HepG2 (cell line): ENCODE measurements at regions not wholly inside any gene's neighbourhood (a gene's known extent, or its start where the extent isn't known, plus 50 kb on each side); places are given as distances from the start of the nearest gene placed in this dataset.

Experiments
- ARID2 ChIP-seq: sonication (generic); formaldehyde crosslinking; IDR thresholded peaks from 2 replicates; pipeline ENCODE4 v1.8.1; 2022; ENCODE audit warnings: mild to moderate bottlenecking, missing genetic modification reagents, borderline replicate concordance
- DNMT1 ChIP-seq: sonication (generic); formaldehyde crosslinking; IDR thresholded peaks from 2 replicates; pipeline ENCODE4 v1.5.1; 2020; ENCODE audit warnings: mild to moderate bottlenecking, missing genetic modification reagents
- GFI1 ChIP-seq: sonication (generic); formaldehyde crosslinking; IDR thresholded peaks from 2 replicates; pipeline ENCODE4 v1.5.0; 2020; ENCODE audit warnings: missing genetic modification reagents, mild to moderate bottlenecking, borderline replicate concordance
- MIER2 ChIP-seq: IDR thresholded peaks from 2 replicates; pipeline ENCODE4 v1.6.1; 2016; ENCODE audit warnings: missing biosample characterization, missing genetic modification reagents
- NR2F6 ChIP-seq, 2 experiments: IDR thresholded peaks; 2 replicates each; pipeline ENCODE4 v1.6.1; 2016; ENCODE audit warnings: antibody characterized with exemption in 1 of 2, mild to moderate bottlenecking in 1 of 2
- RFX5 ChIP-seq: IDR thresholded peaks from 2 replicates; pipeline ENCODE4 v1.6.1; 2011; ENCODE audit warnings: low read depth, low read length, improper control_type of control experiment
- RXRB ChIP-seq: IDR thresholded peaks from 2 replicates; pipeline ENCODE4 v1.6.1; 2016; ENCODE audit warnings: borderline replicate concordance, missing genetic modification reagents, missing compliant biosample characterization
- SOX5 ChIP-seq: IDR thresholded peaks from 2 replicates; pipeline ENCODE4 v1.6.1; 2016; ENCODE audit warnings: borderline replicate concordance
- SYNCRIP ChIP-seq: fragments of 200-400 bp; formaldehyde crosslinking; IDR thresholded peaks from 2 replicates; pipeline ENCODE4 v1.6.1; 2018; ENCODE audit warnings: mild to moderate bottlenecking, low read depth, low read length; ENCODE audit not compliant: insufficient read depth
- XRCC5 ChIP-seq: fragments of 200-400 bp; formaldehyde crosslinking; optimal IDR thresholded peaks from 2 replicates; pipeline ENCODE3; 2017; ENCODE audit warnings: mild to moderate bottlenecking, low read length
- ZNF138 ChIP-seq: sonication (generic); formaldehyde crosslinking; IDR thresholded peaks from 2 replicates; pipeline ENCODE4 v1.5.0; 2020; ENCODE audit warnings: mild to moderate bottlenecking, low read depth, missing genetic modification reagents
- ZNF331 ChIP-seq: sonication (generic); formaldehyde crosslinking; IDR thresholded peaks from 2 replicates; pipeline ENCODE4 v1.4.0; 2020; ENCODE audit warnings: missing genetic modification reagents
- ZNF33B ChIP-seq: sonication (generic); formaldehyde crosslinking; IDR thresholded peaks from 2 replicates; pipeline ENCODE4 v1.5.1; 2020; ENCODE audit warnings: mild to moderate bottlenecking, missing genetic modification reagents
- ZNF644 ChIP-seq: IDR thresholded peaks from 2 replicates; pipeline ENCODE4 v1.6.1; 2016; ENCODE audit warnings: low read depth
- TF ChIP-seq, protein P1 (sequence below): sonication (generic); formaldehyde crosslinking; IDR thresholded peaks from 2 replicates; pipeline ENCODE4 v1.8.0; 2022; ENCODE audit warnings: missing genetic modification reagents, mild to moderate bottlenecking, inconsistent platforms, borderline replicate concordance
- TF ChIP-seq, protein P2 (sequence below): sonication (generic); formaldehyde crosslinking; IDR thresholded peaks from 2 replicates; pipeline ENCODE4 v1.9.0; 2021; ENCODE audit warnings: missing genetic modification reagents, borderline replicate concordance
- TF ChIP-seq, protein P3 (sequence below): sonication (generic); formaldehyde crosslinking; IDR thresholded peaks from 2 replicates; pipeline ENCODE4; 2020; ENCODE audit warnings: missing genetic modification reagents, mild to moderate bottlenecking, borderline replicate concordance
- TF ChIP-seq, protein P4 (sequence below): sonication (generic); formaldehyde crosslinking; IDR thresholded peaks from 2 replicates; pipeline ENCODE4 v1.4.0; 2020; ENCODE audit warnings: missing genetic modification reagents, borderline replicate concordance

DNA sequence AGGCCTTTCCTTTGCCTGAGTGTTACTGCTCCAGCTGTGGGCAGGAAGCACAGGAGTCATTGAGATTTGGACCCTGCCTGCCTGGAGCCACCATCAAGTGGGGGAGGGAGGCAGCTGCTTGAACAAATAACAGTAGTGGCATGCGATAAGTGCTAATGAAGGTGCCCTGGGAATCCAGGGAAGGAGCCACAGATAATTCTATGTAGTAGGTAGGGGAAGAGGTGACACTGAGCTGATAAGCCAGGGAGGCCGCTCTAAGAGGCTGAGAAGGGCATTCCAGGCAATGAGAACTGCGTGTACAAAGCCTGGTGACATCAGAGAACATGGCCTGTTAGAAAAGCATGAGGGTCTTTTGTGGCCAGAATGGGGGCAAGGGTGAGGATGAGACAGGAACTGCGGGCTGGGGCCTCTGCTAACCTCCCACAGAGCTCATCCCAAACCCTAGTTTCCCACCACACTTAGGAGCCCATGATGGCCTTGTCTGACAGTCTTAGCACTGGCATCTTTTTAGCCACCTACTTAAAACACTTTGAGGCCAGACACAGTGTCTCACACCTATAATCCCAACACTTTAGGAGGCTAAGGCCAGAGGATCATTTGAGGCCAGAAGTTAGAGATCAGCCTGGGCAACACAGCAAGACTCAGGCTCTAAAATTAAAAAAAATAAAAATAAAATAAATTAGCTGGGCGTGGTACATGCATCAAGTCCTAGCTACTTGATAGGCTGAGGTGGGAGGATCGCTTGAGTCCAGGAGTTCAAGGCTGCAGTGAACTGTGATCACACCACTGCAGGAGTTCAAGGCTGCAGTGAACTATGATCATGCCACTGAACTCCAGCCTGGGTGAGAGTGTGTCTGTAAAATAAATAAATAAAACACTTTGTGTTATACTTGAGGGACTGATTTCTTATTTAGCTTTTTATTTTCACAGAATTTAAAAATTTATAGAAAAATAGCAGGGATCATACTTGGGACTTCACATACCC is 58.9 kb downstream of the TET3 start (continued):
- TF ChIP-seq RXRB (peak; percentile 74), ZNF331 (0 out of 2 replicates have a peak, but pooled peaks have one; percentile 50), DNMT1 (CRISPR knock-in tag) (no peak), ZNF33B (CRISPR knock-in tag) (no peak), SYNCRIP (no peak), NR2F6 (IDR thresholded peaks at IDR 0.05) (no peak), NR2F6 (CRISPR knock-in tag; IDR thresholded peaks at IDR 0.05) (peak; percentile 48; the same call in 1 of the 2 replicates), GFI1 (CRISPR knock-in tag) (0 out of 2 replicates have a peak, but pooled peaks have one; percentile 32), ZNF138 (CRISPR knock-in tag) (no peak), MIER2 (CRISPR knock-in tag) (0 out of 2 replicates have a peak, but pooled peaks have one; percentile 20), XRCC5 (peak; percentile 35), ZNF644 (CRISPR knock-in tag) (peak; percentile 71; the same call in 1 of the 2 replicates), RFX5 (no peak), SOX5 (CRISPR knock-in tag) (no peak), ARID2 (CRISPR knock-in tag) (no peak)
- TF ChIP-seq, protein P1, sequence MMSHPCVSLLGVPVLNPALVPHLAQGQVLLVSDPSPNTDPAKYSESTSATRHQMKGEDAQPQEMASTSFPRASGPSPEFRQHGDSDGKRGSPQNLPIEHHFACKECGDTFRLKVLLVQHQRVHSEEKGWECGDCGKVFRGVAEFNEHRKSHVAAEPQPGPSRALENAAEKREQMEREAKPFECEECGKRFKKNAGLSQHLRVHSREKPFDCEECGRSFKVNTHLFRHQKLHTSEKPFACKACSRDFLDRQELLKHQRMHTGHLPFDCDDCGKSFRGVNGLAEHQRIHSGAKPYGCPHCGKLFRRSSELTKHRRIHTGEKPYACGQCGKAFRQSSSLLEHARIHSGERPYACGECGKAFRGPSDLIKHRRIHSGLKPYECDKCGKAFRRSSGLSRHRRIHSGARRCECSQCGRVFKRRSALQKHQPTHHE (CRISPR knock-in tag), result no peak
- TF ChIP-seq, protein P2, sequence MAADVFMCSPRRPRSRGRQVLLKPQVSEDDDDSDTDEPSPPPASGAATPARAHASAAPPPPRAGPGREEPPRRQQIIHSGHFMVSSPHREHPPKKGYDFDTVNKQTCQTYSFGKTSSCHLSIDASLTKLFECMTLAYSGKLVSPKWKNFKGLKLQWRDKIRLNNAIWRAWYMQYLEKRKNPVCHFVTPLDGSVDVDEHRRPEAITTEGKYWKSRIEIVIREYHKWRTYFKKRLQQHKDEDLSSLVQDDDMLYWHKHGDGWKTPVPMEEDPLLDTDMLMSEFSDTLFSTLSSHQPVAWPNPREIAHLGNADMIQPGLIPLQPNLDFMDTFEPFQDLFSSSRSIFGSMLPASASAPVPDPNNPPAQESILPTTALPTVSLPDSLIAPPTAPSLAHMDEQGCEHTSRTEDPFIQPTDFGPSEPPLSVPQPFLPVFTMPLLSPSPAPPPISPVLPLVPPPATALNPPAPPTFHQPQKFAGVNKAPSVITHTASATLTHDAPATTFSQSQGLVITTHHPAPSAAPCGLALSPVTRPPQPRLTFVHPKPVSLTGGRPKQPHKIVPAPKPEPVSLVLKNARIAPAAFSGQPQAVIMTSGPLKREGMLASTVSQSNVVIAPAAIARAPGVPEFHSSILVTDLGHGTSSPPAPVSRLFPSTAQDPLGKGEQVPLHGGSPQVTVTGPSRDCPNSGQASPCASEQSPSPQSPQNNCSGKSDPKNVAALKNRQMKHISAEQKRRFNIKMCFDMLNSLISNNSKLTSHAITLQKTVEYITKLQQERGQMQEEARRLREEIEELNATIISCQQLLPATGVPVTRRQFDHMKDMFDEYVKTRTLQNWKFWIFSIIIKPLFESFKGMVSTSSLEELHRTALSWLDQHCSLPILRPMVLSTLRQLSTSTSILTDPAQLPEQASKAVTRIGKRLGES, result no peak
- TF ChIP-seq, protein P3, sequence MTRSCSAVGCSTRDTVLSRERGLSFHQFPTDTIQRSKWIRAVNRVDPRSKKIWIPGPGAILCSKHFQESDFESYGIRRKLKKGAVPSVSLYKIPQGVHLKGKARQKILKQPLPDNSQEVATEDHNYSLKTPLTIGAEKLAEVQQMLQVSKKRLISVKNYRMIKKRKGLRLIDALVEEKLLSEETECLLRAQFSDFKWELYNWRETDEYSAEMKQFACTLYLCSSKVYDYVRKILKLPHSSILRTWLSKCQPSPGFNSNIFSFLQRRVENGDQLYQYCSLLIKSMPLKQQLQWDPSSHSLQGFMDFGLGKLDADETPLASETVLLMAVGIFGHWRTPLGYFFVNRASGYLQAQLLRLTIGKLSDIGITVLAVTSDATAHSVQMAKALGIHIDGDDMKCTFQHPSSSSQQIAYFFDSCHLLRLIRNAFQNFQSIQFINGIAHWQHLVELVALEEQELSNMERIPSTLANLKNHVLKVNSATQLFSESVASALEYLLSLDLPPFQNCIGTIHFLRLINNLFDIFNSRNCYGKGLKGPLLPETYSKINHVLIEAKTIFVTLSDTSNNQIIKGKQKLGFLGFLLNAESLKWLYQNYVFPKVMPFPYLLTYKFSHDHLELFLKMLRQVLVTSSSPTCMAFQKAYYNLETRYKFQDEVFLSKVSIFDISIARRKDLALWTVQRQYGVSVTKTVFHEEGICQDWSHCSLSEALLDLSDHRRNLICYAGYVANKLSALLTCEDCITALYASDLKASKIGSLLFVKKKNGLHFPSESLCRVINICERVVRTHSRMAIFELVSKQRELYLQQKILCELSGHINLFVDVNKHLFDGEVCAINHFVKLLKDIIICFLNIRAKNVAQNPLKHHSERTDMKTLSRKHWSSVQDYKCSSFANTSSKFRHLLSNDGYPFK (CRISPR knock-in tag), result 0 out of 2 replicates have a peak, but pooled peaks have one; percentile 28
- TF ChIP-seq, protein P4, sequence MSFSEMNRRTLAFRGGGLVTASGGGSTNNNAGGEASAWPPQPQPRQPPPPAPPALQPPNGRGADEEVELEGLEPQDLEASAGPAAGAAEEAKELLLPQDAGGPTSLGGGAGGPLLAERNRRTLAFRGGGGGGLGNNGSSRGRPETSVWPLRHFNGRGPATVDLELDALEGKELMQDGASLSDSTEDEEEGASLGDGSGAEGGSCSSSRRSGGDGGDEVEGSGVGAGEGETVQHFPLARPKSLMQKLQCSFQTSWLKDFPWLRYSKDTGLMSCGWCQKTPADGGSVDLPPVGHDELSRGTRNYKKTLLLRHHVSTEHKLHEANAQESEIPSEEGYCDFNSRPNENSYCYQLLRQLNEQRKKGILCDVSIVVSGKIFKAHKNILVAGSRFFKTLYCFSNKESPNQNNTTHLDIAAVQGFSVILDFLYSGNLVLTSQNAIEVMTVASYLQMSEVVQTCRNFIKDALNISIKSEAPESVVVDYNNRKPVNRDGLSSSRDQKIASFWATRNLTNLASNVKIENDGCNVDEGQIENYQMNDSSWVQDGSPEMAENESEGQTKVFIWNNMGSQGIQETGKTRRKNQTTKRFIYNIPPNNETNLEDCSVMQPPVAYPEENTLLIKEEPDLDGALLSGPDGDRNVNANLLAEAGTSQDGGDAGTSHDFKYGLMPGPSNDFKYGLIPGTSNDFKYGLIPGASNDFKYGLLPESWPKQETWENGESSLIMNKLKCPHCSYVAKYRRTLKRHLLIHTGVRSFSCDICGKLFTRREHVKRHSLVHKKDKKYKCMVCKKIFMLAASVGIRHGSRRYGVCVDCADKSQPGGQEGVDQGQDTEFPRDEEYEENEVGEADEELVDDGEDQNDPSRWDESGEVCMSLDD (CRISPR knock-in tag), result no peak
